GM21390 (cell line): ENCODE measurements at regions not wholly inside any gene's neighbourhood (a gene's known extent, or its start where the extent isn't known, plus 50 kb on each side); places are given as distances from the start of the nearest gene placed in this dataset.

Source experiments
- ATAC-seq: cut with Tn5 transposase; IDR thresholded peaks from one replicate; pipeline ENCODE4 v1.9.1; 2021; ENCODE audit not compliant: unreplicated experiment

DNA sequence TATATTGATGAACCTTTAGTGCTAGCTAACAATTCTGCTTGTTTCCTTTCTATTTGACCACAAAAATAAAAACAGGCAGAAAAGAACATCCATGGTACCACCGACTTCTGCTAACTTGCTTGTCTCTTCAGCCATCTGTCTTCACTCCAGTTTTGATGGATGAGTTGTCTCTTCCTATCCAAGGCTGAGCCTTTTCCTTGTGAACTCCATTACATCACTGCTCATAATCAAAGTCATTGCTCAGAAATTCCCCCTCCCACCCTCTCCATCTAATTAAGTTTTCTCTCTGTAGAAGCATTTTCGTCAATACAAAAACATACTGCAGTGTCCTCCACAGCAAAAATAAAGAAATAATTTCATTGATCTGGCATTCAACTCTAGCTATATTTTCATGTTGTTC is 184.4 kb downstream of the SPCS3 start:
- ATAC-seq = no peak

DNA sequence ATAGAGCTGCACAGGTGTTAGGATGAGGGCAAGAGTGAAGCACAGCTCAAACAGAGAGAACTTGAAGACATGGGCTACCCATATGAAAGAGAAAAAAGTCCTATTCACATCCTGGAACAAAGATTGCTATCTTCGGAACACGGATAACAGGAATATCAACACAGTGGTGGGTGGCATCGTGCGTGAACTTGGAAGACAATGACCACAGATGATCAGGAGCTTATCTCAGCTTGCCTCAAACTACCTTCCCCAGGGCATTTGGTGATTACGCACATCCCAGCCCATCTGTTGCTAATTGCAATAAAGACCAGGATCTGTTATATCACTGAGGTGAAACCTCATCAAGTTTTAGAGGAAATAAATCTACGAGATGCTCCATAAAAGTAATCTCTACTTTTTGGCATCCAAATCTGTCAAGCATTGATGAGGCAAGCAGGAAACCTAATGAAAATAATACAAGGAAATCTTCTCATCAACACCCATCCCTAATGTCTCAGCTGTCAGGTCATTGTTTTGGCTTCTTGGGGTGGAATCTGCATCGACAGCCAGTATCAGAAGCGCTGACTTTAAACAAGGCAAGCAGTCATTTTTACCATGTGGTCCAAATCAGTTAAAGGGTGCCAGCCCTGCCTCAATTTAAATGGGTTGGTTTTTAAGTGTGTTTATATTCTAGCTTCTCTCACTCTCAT is 188.2 kb downstream of the SPCS3 start:
- ATAC-seq = no peak

DNA sequence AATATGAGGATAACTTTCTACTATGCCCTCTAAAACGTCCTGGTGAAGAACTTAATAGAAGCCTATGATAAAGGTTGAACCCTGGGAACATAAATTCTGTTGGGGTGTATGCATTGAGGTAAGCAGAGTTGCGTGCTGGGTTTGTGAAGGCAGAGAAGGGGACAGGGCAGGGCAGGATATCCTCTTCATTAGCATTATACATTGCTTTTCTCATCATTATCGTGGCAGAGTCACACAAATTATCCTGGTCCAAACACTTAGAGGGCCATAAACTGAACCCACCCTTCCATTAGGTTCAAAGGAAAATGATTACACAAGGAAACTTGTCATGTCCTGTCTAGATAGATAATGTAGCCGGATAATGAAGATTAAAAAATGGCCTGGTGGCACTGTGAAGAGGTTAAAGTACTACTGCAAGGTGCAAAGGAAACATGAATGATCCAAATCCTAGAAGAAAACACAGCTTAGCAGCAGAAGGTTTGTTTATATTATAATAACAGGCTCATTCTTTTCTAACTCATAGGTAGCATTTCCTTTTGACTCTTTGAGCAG is 189.1 kb downstream of the SPCS3 start:
- no peak for ATAC-seq

DNA sequence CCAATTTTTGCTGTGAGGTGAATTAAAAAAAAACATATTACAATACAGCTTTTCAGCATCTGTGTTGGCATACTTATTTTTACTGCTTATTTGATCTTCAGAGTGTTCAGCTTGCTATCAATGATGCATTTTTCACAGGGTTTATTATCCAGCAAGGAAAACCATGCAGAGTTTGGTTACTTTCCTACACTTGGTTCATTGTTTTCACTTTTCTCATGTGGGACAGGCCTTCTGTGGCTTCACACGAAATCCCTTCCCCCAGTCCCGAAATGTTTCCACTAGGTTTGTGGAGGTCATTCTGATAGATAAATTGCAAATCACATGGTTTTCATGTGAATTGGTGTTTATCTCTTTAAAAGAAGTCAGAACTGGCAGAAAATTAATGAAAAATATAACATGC is 205.8 kb downstream of the SPCS3 start:
- no peak for ATAC-seq

DNA sequence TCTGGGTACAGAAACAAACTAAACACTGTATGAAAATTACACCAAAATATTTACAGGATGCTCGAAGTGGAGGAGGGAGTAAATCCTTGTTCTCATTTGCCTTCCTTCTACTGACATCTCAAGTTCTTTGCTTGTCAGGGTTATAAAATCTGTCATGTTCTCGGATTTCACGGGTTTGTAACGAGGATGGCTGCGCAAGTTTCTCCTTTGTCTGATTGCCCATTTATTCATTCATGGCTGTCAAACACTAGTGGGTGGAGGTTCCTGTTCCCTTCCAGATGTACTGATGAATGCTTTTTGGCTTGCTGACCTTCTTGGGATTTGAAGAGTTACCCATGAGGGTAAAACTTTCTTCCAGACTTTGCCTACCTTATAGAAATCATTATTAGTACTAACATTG is 206.9 kb downstream of the SPCS3 start:
- ATAC-seq = no peak

DNA sequence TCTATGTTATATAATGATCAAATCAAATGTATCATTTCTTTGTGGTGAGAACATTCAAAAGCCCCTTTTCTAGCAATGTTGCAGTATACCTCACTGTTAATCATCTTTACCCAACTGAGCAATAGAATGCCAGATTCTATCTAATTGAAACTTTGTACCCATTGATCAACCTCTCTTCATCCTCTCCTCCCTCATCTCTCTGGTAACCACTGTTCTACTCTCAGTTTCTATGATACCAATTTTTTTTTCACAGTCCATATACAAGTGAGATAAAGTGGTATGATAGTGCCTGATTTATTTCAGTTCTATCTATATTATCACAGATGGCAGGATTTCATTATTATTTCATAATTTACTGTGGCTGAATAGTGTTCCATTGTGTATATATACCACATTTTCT is 209.8 kb downstream of the SPCS3 start:
- no peak for ATAC-seq

DNA sequence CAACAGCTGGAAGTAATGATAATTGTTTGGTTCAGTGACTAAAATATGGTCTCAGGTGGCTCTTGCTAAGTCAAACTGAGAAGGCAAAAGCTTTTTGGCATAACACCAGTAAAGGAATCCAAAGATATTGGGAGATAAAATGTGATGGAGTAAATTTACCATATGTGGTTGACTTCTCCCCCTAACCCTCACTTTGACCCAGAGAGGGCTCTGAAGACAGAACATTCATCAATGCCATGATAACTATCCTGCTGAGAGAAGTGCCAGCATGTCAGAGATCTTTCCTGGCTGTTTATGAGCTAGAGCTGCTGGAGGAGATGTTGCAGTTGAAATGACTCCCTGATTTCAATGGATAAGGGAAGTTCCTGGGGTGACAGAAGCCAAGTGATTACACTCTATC is 213.4 kb downstream of the SPCS3 start:
- no peak for ATAC-seq

DNA sequence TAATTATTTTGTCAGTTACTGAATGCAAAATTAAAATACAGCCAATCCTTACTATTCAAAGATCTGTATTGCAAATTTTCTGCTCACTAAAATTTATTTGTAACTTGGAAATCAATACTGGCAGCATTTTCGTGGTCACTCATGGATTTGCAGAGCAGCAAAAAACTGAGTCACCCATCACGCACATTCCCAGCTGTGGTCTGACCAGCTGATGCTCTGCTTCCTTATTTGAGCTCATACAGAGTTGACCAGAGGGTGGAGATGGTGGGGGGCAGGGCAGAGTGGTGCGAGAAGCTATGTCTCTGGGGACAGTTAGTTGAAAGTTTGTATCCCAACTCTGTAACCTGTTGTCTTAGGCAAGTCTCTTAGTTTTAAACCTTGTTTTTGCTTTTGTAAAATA is 214.8 kb downstream of the SPCS3 start:
- no peak for ATAC-seq

DNA sequence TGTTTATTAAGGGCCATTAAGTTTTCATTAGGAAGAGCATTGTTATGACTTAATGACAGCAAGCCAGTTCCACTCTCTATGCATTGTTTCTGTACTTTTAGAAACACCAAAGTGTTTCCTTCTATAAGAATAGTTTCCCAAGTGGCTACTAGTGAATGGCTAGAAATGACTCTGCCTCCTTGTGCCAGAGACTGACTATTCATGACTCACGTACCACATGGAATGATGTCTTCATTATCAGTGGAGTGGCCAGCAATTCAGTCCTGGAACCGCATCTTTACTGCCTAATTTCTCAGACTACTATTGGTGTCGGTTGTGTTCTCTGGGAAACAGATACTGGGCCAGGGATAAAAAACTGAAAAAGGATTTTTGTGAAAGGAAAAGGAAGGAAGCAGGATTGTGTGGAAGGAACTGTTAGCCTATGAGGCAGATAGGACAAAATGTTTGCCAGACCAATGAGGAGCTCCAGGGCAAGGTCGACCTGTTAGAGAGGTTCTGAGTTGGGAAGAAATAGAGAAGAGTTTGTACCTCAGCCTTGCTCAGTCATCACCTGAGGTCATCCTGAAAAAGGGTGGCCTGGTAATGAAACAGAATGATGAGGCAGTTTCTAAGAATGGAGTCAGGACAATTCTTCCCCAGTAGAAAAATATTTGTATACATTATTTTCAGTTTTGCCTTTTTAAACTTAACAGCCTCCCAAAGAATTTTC is 218.6 kb downstream of the SPCS3 start:
- ATAC-seq = no peak

DNA sequence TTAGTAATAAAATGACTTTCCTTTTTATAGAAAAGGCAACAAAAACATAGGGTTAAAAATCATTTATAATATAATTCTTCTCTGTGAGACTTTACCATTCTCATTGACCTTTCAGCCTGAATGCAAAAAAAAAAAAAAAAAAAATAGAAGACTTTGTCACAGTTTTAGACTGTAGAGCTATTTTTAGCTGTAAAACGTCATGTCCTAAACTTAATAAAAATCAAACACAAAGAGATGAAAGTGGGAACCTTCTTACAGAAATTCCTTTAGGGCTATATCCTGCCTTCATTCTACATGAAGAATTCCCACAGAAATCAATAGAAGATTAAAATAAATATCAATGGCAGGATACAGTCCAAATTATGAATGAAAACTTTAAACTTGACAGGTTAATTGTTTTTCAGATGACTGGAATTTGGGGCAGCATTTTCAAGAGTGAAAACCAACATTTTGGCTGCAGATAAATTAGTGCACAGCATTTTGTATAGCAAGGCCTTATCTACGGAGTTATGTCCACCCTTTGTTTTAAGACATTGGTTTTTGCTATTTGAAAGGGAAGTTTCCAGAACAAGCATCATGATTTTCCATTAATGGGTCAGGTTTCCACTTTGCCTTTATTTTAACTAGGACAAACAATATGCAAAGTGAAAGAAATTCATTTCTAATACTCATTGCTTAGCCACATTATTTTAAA is 219.5 kb downstream of the SPCS3 start:
- no peak for ATAC-seq

DNA sequence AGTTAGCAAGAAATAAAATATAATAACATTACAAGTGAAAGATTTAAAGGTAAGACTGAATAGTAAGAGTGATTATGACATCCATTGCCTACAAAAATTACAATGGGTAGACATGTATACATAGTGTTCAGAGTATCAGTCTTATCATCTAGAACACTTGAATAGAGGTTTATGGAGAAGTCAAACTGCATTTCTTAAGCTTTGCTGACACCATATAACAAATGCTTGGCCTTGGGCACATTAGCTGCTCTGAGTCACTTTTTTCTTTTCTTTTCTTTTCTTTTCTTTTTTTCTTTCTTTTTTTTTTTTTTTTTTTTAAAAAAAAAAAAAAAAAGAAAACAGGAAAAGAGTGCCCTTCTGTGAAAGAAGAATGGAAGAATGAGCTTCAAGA is 220.0 kb downstream of the SPCS3 start:
- no peak for ATAC-seq

DNA sequence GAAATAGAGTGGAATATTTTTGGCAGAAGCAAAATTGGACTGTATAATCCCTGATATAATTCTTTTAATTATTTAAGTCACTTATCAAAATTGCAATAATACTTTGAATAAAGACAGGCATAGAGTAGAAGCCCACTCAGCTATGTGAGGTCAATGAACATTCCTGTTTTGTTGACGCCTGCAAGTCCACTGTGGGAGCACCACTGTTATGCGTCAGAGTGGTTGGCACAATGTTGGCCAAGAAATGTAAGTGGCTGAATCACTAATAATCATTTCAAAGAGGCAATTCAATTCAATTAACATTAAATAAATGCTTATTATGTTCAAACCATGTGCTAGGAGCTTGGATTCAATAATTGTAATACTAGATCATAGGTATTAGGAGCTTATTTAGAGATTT is 221.0 kb downstream of the SPCS3 start:
- ATAC-seq = no peak

DNA sequence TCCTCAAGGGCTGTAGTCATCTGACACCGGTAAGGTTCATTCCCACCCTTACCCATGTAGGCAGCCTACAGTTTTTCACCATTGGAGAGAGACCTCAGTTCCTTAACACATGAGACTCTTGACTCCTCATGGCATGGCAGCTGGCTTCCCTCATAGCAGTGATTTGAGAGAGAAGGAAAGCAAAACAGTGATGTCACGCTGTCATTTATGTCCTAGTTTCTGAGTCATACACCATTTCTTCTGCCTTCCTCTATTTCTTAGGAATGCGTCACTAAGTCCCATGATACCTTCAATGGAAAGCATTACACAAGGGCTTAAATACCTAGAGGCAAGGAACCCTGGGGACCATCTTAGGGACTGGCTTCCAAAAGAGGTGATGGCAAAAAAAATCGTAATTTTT is 226.1 kb downstream of the SPCS3 start:
- no peak for ATAC-seq

DNA sequence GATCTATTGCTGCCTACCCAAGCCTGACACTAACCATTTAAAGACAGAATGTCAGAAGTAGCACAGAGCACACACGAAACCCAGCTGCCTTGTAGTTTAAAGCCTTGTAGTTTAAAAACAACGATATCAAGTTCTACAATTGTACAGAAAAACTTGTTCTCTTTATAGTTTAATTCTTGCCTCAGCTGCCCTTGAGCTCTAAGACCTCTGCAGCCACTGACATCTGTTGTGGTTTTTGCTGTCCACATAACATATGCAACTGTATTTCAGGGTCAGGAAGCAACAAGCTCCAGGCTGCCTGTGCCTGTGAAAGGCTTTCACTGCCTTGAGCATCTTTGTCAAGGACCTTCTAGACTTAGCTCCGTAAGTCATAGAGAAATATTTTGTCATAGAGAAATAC is 227.2 kb downstream of the SPCS3 start:
- ATAC-seq = no peak

DNA sequence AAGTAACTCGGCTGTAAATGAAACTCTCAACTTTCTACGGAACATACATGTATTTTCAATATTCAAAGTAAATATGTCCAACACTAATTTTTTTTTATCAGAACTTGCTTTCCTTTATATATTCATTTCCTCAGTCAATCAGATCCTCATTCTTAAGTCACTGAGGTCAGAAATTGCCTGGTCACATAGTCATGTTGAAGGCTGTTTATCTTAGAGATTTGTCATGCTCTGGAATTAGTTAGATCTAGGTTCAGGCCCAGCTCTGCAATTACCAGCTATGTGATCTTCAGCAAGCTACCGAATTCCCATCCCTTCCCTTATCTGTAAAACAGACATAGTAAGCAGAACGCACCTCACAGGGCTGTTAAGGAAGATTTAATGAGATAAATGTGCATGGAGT is 228.8 kb downstream of the SPCS3 start:
- ATAC-seq = no peak

DNA sequence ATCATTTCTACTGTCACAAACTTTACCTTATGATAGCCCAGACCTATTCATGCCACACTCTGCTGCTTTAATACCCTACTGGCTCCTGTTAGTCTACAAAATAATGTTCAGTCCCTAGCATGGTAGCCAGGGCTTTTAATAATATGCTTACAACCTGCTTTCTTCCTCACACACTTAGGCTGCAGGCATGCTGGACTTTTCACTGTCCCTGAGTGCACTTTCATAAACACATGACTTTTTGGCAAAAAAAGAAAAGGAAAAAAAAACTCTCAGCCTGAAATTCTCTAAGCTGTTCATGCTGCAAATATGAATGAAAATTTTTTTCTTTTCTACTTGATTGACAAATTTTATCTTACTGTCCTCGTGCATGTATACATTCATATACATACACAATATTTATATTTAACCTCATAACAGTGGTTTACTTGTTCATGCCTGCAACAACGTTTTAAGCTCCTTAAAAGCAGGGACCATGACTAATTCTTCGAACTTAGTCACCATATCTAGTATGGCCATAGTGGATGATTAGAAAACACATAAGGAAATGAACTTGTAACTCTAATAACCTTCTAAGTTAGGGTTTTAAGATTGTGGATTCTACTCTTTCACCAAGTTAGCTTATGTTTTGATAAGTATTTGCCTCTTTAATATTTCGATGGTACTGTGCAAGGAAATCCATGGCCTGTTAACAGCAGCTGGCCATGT is 229.5 kb downstream of the SPCS3 start:
- ATAC-seq = no peak

DNA sequence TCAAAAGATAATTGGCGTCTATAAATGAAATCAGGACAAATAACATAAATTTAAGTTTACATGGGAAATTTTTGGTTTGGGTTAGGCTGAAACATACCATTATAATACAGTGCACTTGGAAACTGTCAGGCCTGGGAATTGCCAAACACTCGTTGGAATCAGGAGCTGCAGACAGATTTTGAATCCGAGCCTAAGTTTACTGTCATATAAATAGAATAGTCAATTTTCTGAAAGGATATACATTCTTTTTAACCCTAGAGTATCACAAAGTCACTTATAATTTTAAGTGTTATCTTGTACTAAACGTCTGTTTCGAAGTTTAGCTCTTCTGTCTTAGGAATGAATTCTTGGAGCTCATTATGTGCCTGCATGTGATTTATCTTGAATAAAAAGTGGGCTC is 234.1 kb downstream of the VEGFC start:
- no peak for ATAC-seq

DNA sequence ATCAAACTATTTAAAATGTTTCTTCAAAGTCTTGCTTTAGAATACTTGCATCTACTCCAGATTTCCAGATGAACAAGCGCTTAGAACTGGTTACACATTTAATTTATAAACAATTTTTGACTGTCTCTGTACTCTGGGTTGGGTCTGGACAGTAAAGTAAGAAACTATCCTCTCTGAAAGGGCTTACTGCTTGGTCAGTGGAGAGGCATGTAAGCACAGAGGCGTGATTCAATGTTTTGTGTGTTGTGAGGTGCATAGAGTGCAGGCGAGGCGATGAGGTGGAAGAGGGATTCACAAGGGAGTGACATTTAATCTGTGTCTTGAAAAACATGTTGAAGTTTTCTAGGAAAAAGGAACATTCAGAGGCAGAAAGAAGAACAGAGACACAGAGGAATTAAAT is 231.4 kb downstream of the VEGFC start:
- ATAC-seq = no peak

DNA sequence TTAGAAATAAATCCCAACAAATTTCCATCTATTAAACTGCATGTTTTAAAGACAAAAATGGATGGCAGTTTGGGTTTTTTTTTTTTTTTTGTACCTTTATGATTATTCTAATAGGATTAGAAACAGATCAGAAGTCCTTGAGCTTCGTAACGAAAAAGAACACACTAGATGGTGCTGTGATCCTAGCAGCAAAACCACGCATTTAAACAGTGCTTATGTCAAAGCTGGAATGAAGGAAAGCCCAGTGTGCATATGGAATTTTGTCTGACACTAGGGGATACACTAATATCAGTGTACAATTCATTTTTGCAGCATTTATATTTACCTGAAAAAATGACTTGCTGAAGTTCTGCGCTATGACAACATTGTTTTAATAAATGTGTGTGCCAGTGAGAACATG is 229.1 kb downstream of the VEGFC start:
- no peak for ATAC-seq

DNA sequence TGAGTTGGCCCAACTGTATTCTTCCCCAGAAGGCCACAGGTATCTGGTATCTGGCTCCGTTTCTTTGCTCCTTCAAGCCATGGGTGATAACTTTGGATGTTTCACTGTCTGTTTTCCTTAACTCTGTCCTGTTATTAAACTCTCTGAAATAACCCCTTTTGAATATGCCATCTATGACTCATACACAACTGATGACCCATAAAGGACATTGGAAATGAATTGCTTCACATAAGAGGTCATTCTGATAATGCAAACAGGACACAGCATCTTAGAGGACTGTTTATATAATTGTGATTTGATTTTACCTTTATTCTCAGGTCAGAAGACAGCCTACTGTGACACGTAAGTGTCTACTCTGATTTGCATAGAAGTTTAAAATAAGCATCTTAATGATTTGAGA is 227.7 kb downstream of the VEGFC start:
- ATAC-seq = no peak

DNA sequence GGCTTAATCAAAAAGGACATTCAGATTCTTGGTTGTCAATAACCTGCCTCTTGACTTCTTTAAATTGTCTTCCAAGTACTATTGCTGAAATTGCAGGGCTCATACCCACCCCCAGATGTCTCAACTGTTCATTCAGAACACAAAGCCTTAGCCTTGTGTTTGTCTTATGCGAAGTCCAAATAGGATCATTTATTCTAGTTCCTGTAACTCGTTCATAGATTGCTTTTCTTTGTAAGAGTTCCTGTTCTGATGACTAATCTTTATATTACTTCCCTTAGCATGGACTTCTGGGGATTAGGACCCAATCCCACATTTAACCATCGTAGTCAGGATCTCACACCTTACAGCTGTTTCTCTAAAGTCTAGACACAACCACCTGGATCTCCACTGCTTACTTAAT is 226.0 kb downstream of the VEGFC start:
- ATAC-seq = no peak

DNA sequence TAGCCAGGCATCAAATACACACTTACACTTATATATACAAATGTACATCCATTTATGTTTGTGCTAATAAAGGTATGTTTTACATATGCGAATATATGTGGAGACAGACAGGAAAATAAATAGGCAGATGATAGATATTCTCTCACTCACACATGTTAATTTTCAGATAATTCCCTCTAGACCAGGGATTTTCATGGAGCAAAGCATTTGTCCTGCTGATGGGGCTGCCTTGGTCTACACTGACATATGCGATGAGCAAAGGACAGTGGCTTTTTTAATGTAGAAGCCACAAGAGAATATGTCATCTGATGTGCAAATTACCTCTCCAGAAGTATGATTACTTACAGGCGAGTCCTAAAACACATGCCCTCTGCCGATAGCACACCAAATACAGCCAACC is 224.5 kb downstream of the VEGFC start:
- no peak for ATAC-seq
